ENCODE measurements at regions not wholly inside any gene's neighbourhood (a gene's known extent, or its start where the extent isn't known, plus 50 kb on each side); places are given as distances from the start of the nearest gene placed in this dataset.

- TF ChIP-seq CTCF (IDR thresholded peaks at IDR 0.05) (no peak), POLR2A (IDR thresholded peaks at IDR 0.05) (no peak)
Observed at GRCh38 chr6:19949155-19949554, 112.0 kb downstream of the ID4 start.

All from esophagus squamous epithelium (tissue), 4 donors.